Erythroblast (primary cell): ENCODE measurements at regions not wholly inside any gene's neighbourhood (a gene's known extent, or its start where the extent isn't known, plus 50 kb on each side); places are given as distances from the start of the nearest gene placed in this dataset.

Experiments
- GATA1 ChIP-seq: IDR thresholded peaks from 2 replicates; pipeline ENCODE4 v1.6.1; 2011; ENCODE audit warnings: low read depth, mild to moderate bottlenecking, control low read depth, low read length, moderate library complexity
- POLR2A ChIP-seq: IDR thresholded peaks from 2 replicates; pipeline ENCODE4 v1.6.1; 2011; ENCODE audit warnings: mild to moderate bottlenecking, low read length

- no peak for TF ChIP-seq POLR2A
- TF ChIP-seq GATA1, result no peak
These were observed 94.9 kb downstream of the ZIC5 start for GRCh38 chr13:99876651-99877050.
